Neural progenitor cell (in vitro differentiated cells): ENCODE measurements at regions not wholly inside any gene's neighbourhood (a gene's known extent, or its start where the extent isn't known, plus 50 kb on each side); places are given as distances from the start of the nearest gene placed in this dataset.

Experiments
- EZH2 ChIP-seq: fragments of 200-600 bp; sonication (generic); IDR thresholded peaks from 2 replicates; pipeline ENCODE4 v1.6.1; 2017; ENCODE audit warnings: antibody characterized with exemption, mild to moderate bottlenecking, moderate library complexity
- EZH2phosphoT487 ChIP-seq: fragments of 200-600 bp; sonication (generic); IDR thresholded peaks from 2 replicates; pipeline ENCODE4 v1.6.1; 2017; ENCODE audit warnings: antibody characterized with exemption
- TF ChIP-seq, protein P1 (sequence below): fragments of 200-600 bp; sonication (generic); IDR thresholded peaks from 2 replicates; pipeline ENCODE4 v1.5.1; 2017; ENCODE audit warnings: antibody characterized with exemption, mild to moderate bottlenecking

DNA sequence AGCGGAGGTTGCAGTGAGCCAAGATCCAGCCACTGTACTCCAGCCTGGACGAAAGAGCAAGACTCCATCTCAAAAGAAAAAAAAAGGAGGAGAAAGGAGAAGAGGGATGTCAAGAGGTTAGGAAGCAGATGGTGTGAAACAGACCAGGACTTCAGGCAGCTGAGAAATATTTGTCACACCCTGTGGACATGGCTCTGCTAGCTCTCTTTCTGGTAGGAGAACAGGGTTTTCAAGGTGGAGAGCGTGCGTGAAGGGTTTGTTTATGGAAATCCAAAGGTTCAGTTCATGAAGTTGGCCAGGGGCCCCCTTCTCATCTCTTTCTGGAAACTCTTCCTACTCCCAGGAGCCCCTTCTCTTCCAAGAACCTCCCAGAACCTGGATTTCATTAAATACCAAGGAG is 110.8 kb upstream of the GALNT17 start:
- TF ChIP-seq, protein P1, sequence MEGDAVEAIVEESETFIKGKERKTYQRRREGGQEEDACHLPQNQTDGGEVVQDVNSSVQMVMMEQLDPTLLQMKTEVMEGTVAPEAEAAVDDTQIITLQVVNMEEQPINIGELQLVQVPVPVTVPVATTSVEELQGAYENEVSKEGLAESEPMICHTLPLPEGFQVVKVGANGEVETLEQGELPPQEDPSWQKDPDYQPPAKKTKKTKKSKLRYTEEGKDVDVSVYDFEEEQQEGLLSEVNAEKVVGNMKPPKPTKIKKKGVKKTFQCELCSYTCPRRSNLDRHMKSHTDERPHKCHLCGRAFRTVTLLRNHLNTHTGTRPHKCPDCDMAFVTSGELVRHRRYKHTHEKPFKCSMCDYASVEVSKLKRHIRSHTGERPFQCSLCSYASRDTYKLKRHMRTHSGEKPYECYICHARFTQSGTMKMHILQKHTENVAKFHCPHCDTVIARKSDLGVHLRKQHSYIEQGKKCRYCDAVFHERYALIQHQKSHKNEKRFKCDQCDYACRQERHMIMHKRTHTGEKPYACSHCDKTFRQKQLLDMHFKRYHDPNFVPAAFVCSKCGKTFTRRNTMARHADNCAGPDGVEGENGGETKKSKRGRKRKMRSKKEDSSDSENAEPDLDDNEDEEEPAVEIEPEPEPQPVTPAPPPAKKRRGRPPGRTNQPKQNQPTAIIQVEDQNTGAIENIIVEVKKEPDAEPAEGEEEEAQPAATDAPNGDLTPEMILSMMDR, result no peak
- TF ChIP-seq EZH2phosphoT487 (no peak), EZH2 (no peak)
